Activated CD8-positive, alpha-beta memory T cell treated with anti-CD3 and anti-CD28 coated beads for 1 hour (primary cell): ENCODE measurements at regions not wholly inside any gene's neighbourhood (a gene's known extent, or its start where the extent isn't known, plus 50 kb on each side); places are given as distances from the start of the nearest gene placed in this dataset.
"Not testable (repeated sequence)": the region's sequence is repeated elsewhere in the genome, so short reads cannot be mapped to it uniquely, and the experiment has no call there.

ENCODE experiments used
- DNase-seq, 2 donors: peaks; one replicate each; pipeline ENCODE4 v3.0.0-alpha.2; 2020; ENCODE audit warnings: low read depth in 1 of 2; ENCODE audit errors: extremely low read depth in 1 of 2

DNA sequence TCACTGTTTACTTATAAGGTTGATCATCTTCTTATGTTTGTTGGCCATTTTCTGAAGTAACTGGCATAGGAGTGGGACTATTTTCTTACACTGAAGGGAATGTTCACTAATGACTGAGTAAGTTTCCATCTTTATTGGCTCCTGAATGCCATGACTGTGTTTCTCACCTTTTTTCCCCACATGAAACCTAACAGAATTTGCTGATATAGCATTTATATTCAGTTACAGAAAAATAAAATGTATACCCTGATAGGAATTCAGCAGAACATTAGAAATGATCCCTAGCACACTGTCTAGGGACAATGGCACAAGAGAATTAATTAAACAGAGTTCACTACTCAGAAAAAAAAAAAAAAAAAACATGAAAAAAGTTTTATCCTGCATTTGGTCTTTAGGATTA is 1465.1 kb upstream of the C9orf72 start:
- DNase-seq, result no peak

DNA sequence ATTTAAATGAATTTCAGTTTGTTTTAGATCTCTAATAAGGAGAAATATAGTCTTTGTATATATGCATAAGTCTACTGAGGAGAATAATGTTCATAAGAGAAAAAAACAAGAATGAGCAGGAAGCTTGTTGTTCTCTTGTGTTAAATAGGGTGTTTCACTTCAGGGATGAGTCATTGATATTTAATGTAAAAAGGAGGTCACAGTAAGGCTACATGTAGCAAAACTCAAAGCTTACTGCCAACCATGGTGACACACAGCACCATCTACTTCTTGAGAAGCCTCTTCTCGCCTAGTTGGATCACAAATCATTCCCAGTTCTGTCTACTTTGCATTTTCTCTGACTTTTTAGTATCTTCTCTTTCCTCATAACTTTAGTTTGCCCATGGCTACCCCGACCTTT is 1466.0 kb upstream of the C9orf72 start:
- no peak for DNase-seq

DNA sequence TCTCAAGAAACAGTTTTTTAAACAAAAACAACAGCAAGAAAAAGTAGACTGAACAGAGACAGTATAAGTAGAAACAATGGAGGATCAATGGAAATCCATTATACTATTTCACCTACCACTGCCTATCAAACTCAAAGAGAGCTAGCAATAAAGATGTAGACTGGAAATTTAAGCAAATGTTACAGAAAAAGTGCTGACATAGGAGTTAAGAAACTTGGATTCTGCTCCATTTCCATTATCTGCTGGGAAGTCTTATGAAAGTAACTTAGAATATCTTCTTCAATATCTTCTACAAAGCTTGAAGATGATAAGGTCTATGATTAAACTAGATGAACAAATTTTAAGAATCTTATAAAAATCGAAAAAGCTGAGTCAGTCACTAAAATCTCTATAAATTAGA is 1469.8 kb upstream of the C9orf72 start:
- no peak for DNase-seq

DNA sequence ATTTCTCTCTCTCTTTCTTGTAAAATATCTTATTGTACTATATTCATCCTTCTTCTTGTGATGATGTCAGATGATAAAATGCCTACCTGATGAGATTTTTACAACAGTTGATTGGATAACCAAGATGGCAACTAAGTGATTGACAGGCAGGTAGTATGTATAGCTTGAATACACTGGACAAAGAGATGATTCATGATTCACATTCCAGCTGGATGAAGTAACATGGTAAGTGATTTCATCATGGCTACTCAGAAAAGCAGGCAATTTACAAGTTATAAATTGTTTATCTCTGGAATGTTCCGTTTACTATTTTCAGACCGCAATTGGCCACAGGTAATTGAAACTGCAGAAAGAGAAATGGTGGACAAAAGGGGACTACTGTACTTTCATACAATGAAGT is 1471.7 kb upstream of the C9orf72 start:
- DNase-seq, result no peak

DNA sequence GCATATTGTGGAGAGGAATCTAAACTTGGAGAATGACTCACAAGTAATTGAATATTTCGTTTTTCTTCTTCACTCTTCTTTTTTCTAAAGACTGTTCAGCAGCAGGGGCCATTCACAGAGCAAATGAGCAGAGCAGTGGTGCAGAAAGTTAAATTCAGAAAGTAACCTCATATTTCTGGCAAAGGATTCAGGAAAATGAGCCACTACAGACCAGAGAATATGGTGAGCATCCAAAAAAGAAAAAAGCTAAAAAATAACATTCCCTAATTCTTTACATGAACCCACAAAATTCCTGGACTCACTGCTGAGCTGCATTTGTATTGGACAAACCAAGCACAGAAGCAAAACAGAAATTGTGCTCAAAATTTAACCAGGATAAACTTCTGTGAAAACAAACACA is 1486.8 kb upstream of the C9orf72 start:
- DNase-seq, result no peak

DNA sequence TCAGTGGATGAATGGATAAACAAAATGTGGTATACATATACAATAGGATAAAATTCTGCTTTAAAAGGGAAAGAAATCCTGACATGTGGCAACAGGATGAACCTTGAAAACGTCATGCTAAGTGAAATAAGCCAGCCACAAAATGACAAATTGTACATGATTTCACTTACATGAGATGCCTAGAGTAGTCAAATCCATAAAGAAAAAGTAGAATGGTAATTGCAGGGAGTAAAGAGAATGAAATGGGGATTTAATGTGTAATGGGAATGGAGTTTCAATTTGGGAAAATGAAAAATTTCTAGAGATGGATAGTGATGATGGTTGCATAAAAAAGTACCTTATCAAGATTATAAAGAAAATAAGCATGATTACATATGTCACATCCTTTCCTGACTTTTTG is 1489.2 kb upstream of the C9orf72 start:
- DNase-seq, result no peak

DNA sequence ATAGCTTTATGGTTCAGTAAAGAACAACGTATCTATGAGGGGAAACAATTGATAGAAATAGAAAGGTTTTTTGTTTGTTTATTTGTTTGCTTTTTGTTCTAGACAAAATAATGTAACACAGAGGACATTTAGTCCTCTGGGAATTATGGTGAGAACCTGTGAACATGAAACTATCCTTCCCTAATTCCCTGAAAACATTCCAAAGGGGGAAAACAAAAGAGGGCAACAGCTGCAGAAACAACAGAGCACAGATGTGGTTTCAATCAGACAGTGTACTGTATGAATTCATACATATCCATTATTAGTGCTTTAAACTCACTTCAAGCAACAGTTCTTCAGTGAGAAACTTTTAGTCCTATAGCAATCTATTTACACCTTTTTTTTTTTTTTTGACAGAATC is 1489.8 kb upstream of the C9orf72 start:
- no peak for DNase-seq

DNA sequence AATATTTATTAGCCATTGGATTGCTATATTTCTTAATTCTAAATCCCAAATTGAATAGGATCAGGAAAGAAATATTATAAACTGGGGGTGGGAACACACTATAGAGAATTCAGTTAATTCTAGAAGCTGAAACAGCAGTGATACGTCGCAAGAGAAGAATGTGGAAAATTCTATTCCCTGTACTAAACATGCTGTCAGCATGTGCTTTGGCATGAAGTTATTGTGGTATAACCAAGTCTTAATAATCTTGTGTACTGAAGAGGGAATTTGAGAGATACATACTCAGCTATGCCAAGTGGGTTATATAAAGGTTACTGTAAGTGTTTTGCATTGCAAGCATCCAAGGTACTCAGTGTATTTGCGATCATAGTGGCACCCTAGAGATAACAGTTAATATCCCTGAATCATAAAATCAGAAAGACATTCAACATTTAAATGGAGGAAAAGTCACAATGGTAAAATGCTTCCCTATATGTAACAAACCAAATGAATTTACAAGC is 1492.9 kb upstream of the C9orf72 start:
- DNase-seq, result no peak

DNA sequence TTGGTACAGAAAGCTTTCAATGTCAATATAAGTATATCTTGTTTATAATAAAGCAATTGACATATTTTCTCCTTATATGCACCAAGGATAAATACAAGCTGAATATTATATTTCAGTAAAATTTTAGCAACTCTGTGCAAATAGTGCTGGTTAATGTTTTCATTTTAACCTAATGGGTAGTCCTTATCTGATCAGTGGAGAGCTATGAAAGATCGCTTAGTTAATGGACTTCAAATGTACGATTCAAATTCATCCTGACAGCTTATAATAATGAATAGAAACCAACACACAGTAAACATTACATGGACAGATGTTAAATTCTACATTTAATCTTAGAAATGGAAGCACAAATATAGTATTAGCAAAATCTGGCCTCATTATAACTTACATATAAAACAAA is 1495.2 kb upstream of the C9orf72 start:
- DNase-seq, result no peak

DNA sequence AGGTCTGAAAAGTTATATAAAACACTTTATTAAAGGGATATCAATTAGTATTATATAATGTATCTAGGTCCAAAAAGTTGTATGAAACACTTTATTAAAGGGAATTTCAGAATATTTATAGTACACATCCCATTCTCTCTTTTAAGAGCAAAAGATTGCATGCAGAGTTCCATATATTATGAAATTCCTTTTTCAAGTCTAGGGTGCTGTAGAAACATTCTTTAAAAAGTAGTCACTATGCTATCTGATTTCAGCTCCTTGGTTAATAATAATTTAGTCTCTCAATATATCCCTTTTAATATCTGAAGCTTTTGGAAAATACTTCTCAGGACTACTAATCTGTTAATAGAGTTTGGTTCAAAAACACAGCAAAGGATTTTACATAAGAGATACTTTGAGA is 1496.1 kb upstream of the C9orf72 start:
- DNase-seq, result no peak

DNA sequence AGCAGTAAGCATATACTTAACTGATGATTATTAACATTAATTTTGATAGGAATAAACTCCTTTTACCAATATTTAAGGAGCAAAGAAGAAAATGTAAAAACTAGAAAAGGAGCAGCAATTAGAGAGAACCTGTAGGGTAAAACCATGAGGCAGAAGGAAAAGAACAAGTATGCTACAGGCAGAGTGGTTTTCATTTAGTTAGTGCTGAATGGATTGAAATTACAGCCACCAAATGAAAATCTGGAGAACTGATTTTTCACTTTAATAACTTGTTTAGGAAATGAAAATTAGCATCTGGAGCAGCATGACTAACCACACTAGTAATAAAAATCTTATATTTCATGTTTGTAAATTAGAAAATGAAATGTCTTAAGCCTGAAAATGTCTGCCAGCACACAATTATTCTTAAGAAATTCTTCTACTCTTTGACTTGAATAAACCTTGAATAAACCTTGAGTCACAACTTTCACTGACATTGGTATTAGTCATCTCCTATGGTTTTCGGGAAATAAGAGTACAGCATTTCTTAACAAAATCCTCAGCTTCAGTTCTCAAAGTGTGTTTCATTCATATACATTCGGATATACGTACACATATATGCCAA is 1504.9 kb upstream of the C9orf72 start:
- no peak for DNase-seq

DNA sequence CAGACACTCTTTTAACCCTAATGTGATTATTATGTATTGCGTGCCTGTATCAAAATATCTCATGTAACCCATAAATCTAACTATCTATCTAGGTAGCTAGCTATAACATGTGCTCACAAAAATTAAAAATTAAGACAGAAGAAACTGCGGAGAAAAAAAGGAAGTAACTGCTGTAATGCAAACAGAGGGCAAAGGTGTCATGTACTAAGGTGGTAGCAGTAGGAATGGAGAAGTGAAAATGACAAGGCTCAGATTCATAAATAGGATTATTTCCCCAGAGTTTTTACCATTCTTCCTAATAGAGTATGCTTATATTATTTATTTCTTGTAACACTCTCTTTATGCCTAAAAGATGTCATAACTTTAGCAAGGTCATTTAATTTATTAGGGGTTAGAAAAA is 1527.5 kb upstream of the C9orf72 start:
- DNase-seq, result no peak

DNA sequence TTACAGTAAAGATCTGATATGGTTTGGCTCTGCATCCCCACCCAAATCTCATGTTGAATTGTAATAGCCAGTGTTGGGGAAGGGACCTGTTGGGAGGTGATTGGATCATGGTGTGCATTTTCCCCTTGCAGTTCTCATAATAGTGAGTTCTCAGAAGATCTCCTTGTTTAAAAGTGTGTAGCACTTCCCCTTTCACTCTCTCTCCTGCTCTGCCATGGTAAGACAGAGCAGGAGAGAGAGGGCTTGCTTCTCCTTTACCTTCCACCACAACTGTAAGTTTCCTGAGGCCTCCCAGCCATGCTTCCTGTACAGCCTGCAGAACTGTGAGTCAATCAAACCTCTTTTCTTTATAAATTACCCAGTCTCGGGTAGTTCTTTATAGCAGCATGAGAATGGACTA is 1530.9 kb upstream of the C9orf72 start:
- not testable (repeated sequence) for DNase-seq

DNA sequence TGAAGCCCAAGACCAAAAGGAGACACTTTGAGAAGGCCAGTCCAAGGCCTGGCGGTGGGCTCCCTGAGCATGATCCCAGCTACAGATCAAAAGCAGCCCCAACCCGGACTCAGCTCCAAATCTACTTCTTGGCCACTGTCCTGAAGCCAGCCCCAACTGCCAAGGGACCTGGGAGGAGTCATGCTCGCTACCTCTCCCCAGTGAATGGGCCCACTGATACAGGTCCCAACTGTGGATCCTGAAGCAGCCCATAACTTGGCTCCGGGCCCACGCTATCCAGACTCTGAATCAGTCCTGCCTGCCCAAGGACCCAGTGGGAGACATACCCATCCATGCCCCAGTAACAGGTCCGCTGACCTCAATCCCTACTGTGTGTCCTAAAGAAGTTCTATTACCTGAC is 1545.3 kb upstream of the C9orf72 start:
- DNase-seq, result no peak

DNA sequence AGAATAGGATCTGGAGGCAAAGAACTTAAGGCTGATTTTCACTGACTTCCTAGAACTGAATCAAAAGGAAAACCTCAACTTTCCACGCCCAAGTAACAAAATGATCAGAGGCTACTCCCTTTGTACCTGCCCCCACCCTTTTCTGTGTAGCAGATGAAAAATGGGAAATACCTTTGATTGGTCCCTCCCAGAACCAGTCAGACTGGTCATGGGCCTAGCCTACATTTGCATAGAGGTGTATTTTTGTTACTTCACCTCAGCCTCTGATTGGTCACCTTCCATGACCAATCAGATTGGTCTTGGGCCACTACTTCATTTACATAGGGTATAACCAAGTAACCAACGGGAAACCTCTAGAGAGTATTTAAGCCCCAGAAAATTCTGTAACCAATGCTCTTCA is 1553.5 kb upstream of the C9orf72 start:
- no peak for DNase-seq

DNA sequence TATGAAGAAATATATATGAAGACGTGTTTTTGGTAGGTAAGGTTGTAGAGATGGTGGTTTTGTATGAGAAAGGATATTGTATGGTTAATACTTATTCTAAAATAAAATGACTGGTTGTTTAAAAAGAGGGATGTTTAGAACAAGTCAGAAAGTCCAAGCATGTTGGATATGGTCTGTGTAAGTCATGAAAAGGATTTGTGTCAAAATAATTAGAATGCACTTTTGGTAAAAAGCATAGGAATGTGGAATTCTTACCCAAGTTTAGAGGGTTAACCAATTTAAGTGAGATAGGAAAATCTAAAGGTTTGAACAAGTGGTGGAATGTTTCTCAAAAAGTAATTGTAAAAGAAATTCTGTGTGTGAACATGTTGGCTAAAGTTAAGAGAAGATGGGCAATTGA is 1556.5 kb upstream of the C9orf72 start:
- no peak for DNase-seq

DNA sequence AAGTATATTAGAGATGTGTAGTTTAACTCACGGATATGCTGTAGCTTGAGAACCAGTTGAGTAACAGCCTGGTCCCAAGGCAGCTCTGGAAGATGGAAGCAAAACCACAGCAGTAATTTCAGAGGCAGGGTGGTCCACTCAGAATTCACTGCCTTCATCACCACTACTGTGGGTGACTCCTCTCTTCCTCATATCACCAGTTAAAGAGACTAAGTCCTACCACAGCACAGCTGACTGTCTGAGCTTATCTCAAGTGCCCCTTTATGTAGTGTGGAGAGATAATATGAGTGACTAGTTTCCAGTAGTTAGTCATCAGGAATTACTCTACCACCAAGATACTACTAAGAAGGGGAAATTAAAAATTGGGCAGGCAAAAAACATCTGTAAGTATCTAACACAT is 1571.2 kb upstream of the C9orf72 start:
- DNase-seq, result no peak

DNA sequence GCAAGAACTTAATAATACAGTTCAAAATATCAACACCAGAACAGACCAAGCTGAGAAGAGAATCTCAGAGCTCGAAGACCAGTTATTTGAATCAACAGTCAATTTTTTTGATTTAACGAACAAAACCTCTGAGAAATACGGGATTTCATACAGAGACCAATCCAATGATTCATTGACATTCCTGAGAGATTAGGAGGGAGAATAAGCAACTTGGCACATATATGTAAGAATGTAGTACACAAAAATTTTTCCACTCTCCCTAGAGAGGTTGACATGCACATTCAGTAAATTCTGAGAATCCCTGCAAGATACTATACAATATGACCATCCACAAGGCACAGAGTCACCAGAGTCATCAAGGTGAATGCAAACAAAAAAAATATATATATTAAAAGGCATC is 1577.3 kb upstream of the C9orf72 start:
- no peak for DNase-seq

DNA sequence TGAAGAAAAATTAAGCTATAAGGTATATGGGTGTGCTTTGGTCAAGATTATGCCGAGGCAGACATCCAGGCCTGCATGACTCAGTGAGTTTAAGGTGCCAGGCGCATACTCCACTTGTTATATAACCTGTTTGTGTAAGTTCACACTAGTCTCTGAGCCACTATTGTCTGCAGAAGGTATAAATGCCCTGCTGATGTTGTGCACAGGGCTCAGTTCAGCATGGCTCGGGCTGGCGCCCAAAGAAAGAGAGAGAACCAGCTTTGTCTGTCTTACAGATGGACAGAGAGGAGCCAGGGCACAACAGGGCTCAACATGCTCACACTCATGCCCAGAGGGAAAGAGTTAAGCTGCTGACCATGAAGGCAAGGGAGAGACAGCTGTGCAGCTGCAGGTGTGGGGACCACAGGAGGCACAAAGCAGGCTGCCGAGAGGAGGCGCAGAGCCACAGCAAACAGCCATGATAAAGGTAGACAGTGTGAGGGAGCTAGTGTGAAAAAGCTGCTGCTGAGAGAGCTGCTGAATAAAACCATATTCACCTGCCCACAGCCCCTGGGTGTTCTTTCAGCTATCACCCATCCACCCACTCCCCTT is 1587.6 kb upstream of the C9orf72 start:
- no peak for DNase-seq

DNA sequence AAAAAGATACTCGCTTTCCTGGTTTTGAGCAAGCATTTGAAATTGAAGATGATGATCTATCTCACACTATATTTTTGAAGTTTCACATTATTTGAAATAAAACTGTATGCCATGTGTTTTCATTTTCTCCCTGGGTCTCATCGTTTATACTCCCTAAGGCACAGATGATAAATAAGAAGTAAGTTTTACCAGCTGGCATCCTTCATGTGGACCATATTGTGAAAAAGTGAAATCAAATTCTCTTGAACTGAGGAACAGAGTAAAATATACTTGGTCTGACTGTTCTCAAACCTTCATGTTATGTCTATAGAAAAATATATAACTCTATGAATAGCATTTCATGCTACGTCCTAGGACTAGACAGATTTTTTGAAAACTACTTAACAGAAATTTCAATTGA is 1600.9 kb upstream of the C9orf72 start:
- DNase-seq, result no peak

DNA sequence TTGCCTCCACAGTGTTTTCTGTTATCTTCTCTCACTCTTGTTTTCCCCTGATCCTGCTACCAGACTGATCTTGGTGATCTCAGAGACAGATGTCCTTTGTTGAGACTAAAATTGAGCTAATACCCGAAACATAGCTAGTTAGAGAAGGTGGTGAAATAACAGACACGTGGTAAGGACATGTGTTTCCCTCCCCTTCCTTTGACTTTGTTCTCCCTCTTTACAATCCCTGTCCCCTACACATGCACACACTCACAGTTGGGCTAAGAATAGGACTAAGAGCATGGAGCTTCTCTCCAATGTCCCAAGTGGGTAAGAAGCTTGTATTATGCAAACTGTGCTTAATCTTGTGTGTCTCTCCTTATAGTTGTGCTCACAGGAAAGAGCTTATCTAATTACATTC is 1603.0 kb upstream of the C9orf72 start:
- DNase-seq, result no peak

DNA sequence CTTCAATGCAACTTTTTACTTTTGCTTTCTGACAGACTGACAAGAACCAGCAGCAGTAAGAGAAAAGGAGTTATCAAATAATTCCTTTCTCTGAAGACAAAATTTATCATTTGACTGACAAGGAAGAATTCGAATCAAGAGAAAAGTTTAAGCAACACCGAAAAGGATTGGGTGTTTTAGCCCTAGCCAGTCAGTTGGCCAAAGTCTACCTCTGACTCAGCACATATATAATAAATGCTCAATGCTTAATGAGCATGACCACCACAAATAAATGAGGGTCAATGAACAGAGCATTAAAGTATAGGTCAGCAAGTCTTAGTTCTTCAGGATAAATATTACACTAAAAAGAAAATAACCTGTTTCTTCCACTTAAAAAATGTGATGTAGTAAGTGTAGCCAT is 1603.5 kb upstream of the C9orf72 start:
- DNase-seq, result no peak

DNA sequence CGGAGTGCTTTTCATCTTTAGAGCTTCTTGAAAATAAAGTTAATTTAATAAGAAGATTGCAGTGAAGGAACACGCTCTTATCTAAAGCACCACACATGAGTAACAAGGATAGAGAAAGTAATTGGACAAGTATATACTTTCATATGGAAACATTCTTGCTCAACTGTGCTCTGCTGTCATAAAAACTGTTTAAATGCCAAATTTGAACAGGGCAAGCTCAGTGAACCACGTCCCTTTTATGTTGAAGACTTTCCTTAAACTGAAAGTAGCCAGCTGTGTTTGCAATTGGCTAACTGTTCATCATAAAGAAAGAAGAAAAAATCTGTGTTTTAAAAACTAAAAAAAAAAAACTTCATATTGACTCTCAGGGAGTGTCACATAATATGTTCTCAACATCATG is 1610.7 kb upstream of the C9orf72 start:
- DNase-seq, result no peak
